ENCODE measurements at regions not wholly inside any gene's neighbourhood (a gene's known extent, or its start where the extent isn't known, plus 50 kb on each side); places are given as distances from the start of the nearest gene placed in this dataset.

DNA sequence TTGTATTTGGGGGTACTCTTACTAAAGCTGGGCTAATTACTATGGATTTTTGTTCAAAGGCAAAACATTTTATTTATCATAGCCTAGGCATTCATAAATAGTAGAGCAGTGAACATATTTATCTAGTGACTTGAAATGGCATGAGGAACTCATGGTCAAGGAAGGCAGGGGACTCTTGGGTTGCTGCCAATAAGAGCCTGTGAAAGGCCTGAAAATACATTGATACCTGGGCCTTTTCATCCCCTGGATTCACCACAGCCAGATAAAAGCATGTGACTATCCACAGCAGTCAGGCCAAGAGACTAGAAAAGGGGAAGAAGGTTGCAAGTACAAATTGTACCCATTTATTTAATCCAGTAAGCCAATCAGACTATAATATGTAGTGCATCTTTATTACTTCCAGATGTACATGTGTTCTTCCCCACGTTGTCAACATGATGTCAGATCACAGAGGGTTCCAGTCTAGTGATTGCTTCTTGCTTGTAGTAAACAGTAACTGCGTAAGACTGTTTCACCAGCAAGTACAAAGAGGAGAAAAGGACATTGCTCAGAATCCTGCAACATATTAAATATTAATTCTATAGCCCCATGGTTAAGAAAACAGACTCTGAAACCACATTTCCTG is 409.7 kb downstream of the NOVA1 start:
- CTCF ChIA-PET: no interaction called here
- H2AFZ ChIP-seq (ENCODE audit: low read depth, low read length, poor library complexity, severe bottlenecking): no peak overlapping the region
- H4K20me1 ChIP-seq (ENCODE audit: insufficient read depth): no peaks in the 10 kb centered on the region
- intact Hi-C loops (cut with micrococcal nuclease): no loop called here
- POLR2A ChIA-PET: no interaction called here
- H3K9ac ChIP-seq (ENCODE audit: low read length): no peak overlapping the region
- ATAC-seq: no peak
- no peak overlapping the region for H3K4me3 ChIP-seq (replicated peaks in 1 of 2; ENCODE audit: low read depth in 1 of 2, low read length in 2 of 2)
- H3K27ac ChIP-seq (ENCODE audit: low read depth, low read length): no peak overlapping the region
- no peaks in the 10 kb centered on the region for H3K36me3 ChIP-seq (ENCODE audit: control insufficient read depth in 1 of 2, insufficient read depth in 2 of 2, low read length in 2 of 2)
- no peaks in the 10 kb centered on the region for H3K27me3 ChIP-seq (ENCODE audit: insufficient read depth, low read length)
- RAD21 ChIA-PET (ENCODE audit: low non-redundant PET in 1 of 2, low total read pairs in 2 of 2, uncharacterized antibody in 2 of 2, unreplicated experiment in 2 of 2): no interaction called here
- BruUV-seq (replicated peaks): no TSS peak
- H3K79me2 ChIP-seq (ENCODE audit: insufficient read depth, low read length): no peaks in the 10 kb centered on the region
- TF ChIP-seq, protein P1, sequence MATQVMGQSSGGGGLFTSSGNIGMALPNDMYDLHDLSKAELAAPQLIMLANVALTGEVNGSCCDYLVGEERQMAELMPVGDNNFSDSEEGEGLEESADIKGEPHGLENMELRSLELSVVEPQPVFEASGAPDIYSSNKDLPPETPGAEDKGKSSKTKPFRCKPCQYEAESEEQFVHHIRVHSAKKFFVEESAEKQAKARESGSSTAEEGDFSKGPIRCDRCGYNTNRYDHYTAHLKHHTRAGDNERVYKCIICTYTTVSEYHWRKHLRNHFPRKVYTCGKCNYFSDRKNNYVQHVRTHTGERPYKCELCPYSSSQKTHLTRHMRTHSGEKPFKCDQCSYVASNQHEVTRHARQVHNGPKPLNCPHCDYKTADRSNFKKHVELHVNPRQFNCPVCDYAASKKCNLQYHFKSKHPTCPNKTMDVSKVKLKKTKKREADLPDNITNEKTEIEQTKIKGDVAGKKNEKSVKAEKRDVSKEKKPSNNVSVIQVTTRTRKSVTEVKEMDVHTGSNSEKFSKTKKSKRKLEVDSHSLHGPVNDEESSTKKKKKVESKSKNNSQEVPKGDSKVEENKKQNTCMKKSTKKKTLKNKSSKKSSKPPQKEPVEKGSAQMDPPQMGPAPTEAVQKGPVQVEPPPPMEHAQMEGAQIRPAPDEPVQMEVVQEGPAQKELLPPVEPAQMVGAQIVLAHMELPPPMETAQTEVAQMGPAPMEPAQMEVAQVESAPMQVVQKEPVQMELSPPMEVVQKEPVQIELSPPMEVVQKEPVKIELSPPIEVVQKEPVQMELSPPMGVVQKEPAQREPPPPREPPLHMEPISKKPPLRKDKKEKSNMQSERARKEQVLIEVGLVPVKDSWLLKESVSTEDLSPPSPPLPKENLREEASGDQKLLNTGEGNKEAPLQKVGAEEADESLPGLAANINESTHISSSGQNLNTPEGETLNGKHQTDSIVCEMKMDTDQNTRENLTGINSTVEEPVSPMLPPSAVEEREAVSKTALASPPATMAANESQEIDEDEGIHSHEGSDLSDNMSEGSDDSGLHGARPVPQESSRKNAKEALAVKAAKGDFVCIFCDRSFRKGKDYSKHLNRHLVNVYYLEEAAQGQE (IDR thresholded peaks at IDR 0.05; ENCODE audit: low read depth): no peak
- TF ChIP-seq TCF7L2 (IDR thresholded peaks at IDR 0.05; ENCODE audit: borderline replicate concordance, extremely low read depth, insufficient read depth, insufficient read length) (no peak), ELF1 (IDR thresholded peaks at IDR 0.05; ENCODE audit: borderline replicate concordance, low read depth) (no peak), FOSL1 (IDR thresholded peaks at IDR 0.05; ENCODE audit: low read depth) (no peak), CBX3 (IDR thresholded peaks at IDR 0.05; ENCODE audit: low read depth) (no peak), SIN3A (IDR thresholded peaks at IDR 0.05; ENCODE audit: low read depth) (no peak), EZH2phosphoT487 (IDR thresholded peaks at IDR 0.05; ENCODE audit: borderline replicate concordance) (no peak), ZFX (IDR thresholded peaks at IDR 0.05) (no peak), POLR2A (IDR thresholded peaks at IDR 0.05; ENCODE audit: borderline replicate concordance, extremely low read depth, insufficient read depth, insufficient read length) (no peak), EZH2 (IDR thresholded peaks at IDR 0.05) (no peak), YY1 (IDR thresholded peaks at IDR 0.05; ENCODE audit: extremely low read depth, insufficient replicate concordance, low read depth, low read length) (no peak), ZNF274 (IDR thresholded peaks at IDR 0.05; ENCODE audit: low read depth, low read length) (no peak), POLR2AphosphoS5 (IDR thresholded peaks at IDR 0.05; ENCODE audit: low read depth, low read length) (no peak), CEBPB (IDR thresholded peaks at IDR 0.05; ENCODE audit: low read depth) (no peak), SRF (IDR thresholded peaks at IDR 0.05; ENCODE audit: low read depth) (no peak)
- TF ChIP-seq, protein P2, sequence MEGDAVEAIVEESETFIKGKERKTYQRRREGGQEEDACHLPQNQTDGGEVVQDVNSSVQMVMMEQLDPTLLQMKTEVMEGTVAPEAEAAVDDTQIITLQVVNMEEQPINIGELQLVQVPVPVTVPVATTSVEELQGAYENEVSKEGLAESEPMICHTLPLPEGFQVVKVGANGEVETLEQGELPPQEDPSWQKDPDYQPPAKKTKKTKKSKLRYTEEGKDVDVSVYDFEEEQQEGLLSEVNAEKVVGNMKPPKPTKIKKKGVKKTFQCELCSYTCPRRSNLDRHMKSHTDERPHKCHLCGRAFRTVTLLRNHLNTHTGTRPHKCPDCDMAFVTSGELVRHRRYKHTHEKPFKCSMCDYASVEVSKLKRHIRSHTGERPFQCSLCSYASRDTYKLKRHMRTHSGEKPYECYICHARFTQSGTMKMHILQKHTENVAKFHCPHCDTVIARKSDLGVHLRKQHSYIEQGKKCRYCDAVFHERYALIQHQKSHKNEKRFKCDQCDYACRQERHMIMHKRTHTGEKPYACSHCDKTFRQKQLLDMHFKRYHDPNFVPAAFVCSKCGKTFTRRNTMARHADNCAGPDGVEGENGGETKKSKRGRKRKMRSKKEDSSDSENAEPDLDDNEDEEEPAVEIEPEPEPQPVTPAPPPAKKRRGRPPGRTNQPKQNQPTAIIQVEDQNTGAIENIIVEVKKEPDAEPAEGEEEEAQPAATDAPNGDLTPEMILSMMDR (IDR thresholded peaks at IDR 0.05 in 2 of 3, conservative IDR thresholded peaks at IDR 0.05 in 1 of 3; ENCODE audit: borderline replicate concordance in 1 of 3, insufficient read depth in 1 of 3, low read depth in 2 of 3, low read length in 2 of 3): no peak
- H3K4me2 ChIP-seq (ENCODE audit: low read length): no peak overlapping the region
- no peak for DNase-seq (ENCODE audit: low read depth, low spot score)
- H3K4me1 ChIP-seq (ENCODE audit: control insufficient read depth in 1 of 2, insufficient read depth in 2 of 2, low read length in 2 of 2): no peaks in the 10 kb centered on the region
- peaks cover 16 to 50% of the 10 kb centered on the region in 2 experiments; a peak in 3 of 4 replicates for H3K9me3 ChIP-seq (ENCODE audit: control insufficient read depth in 1 of 2, insufficient read depth in 1 of 2, low read depth in 1 of 2, low read length in 2 of 2)
- no peaks in the 10 kb centered on the region for H3K9me2 ChIP-seq (ENCODE audit: insufficient read depth)

All from HCT116 (cell line).